Transverse colon (tissue), 4 donors: ENCODE measurements at regions not wholly inside any gene's neighbourhood (a gene's known extent, or its start where the extent isn't known, plus 50 kb on each side); places are given as distances from the start of the nearest gene placed in this dataset.
"Not testable (repeated sequence)": the region's sequence is repeated elsewhere in the genome, so short reads cannot be mapped to it uniquely, and the experiment has no call there.

ENCODE experiments used
- DNase-seq: peaks from one replicate; pipeline ENCODE4 v3.0.0-alpha.2; 2019
- H3K27ac ChIP-seq, 4 donors: fragments of 200-600 bp; sonication (generic); 2 replicates each; pipeline ENCODE4 v1.5.1; 2016 to 2018; ENCODE audit warnings: inconsistent platforms in 4 of 4
- H3K27me3 ChIP-seq: fragments of 200-600 bp; sonication (generic); 2 replicates; pipeline ENCODE4 v1.5.1; 2017; ENCODE audit warnings: inconsistent platforms
- H3K36me3 ChIP-seq, 4 donors: fragments of 200-600 bp; sonication (generic); 2 replicates each; pipeline ENCODE4 v1.5.1; 2017 to 2019; ENCODE audit warnings: inconsistent platforms in 4 of 4
- H3K4me1 ChIP-seq, 4 donors: fragments of 200-600 bp; sonication (generic); 2 replicates each; pipeline ENCODE4 v1.5.1; 2017 to 2020; ENCODE audit warnings: inconsistent platforms in 4 of 4
- H3K4me3 ChIP-seq, 4 donors: fragments of 200-600 bp; sonication (generic); 1 replicate in 1 of 4; 2 replicates in 3 of 4; pipeline versions ENCODE4 v1.5.1 to v1.6.1; 2017 to 2019; ENCODE audit warnings: inconsistent platforms in 4 of 4
- H3K9me3 ChIP-seq, 2 donors: fragments of 200-600 bp; sonication (generic); 2 replicates each; pipeline ENCODE4 v1.5.1; 2017 to 2019; ENCODE audit warnings: inconsistent platforms in 2 of 2
- EP300 ChIP-seq: sonication (generic); formaldehyde crosslinking; IDR thresholded peaks from one replicate; pipeline ENCODE4 v1.6.1; 2017; ENCODE audit warnings: antibody characterized with exemption, low read depth
- POLR2A ChIP-seq: fragments of 450-650 bp; IDR thresholded peaks from one replicate; pipeline ENCODE4 v1.6.1; 2016; ENCODE audit warnings: antibody characterized with exemption, mild to moderate bottlenecking, moderate library complexity
- POLR2AphosphoS5 ChIP-seq, 3 donors: sonication (generic); formaldehyde crosslinking; IDR thresholded peaks; one replicate each; pipeline ENCODE4 v1.6.1; 2016; ENCODE audit warnings: antibody characterized with exemption in 3 of 3
- WGBS, 2 donors: methylation state at CpG; one replicate each; pipeline ENCODE4 v1.1.5; 2018; ENCODE audit warnings: low coverage in 1 of 2; 5-methylcytosine and 5-hydroxymethylcytosine counted together
- in situ Hi-C, 4 donors: fragments of 200-750 bp; cut with MboI; loops; one replicate each; pipeline versions ENCODE4 v1.15.0 to v1.15.1; 2017; ENCODE audit warnings: low sequenced_read_pairs in 3 of 4, low pct_ligation_motif_present in 1 of 4, low pct_unique_long_range_greater_than_20kb in 1 of 4
- intact Hi-C: fragments of 100-400 bp; cut with DNase I; formaldehyde crosslinking; loops from one replicate; pipeline ENCODE4 v1.15.1; 2023; ENCODE audit warnings: low total_unique reads
- TF ChIP-seq, protein P1 (sequence below), 5 experiments: fragments of 200-600 bp in 3 of 5; fragments of 450-650 bp in 2 of 5; sonication (generic) in 3 of 5; IDR thresholded peaks; 1 replicate in 2 of 5; 2 replicates in 3 of 5; pipeline ENCODE4 v1.5.1; 2016 to 2017; ENCODE audit warnings: antibody characterized with exemption in 5 of 5, inconsistent platforms in 3 of 5, mild to moderate bottlenecking in 2 of 5, moderate library complexity in 1 of 5

DNA sequence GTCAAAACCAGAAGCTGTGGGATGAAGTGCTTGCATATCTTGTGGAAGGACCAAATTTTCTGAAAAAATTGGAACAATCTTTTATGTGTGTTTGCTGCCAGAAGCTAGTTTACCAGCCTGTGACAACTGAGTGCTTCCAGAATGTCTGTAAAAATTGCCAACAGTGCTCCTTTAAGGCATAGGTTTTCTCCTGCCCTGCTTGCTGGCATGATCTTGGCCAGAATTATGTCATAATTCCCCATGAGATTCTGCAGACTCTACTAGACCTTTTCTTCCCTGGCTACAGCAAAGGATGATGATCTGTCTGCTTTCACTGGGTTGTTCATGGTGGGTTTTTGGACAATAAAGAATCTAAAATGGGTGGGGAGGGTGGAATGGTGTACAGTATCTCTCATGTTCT lies 196.3 kb upstream of the ZCCHC13 start:
- in situ Hi-C loops, result no loop called here
- H3K36me3 ChIP-seq, result no peaks in the 10 kb centered on the region
- intact Hi-C loops, result no loop called here
- H3K27me3 ChIP-seq, result no peaks in the 10 kb centered on the region
- H3K27ac ChIP-seq, result no peak overlapping the region
- no peaks in the 10 kb centered on the region for H3K4me1 ChIP-seq
- H3K9me3 ChIP-seq, result no peaks in the 10 kb centered on the region
- no peak for DNase-seq
- H3K4me3 ChIP-seq, result no peak overlapping the region
- TF ChIP-seq POLR2A, result no peak
- TF ChIP-seq, protein P1, sequence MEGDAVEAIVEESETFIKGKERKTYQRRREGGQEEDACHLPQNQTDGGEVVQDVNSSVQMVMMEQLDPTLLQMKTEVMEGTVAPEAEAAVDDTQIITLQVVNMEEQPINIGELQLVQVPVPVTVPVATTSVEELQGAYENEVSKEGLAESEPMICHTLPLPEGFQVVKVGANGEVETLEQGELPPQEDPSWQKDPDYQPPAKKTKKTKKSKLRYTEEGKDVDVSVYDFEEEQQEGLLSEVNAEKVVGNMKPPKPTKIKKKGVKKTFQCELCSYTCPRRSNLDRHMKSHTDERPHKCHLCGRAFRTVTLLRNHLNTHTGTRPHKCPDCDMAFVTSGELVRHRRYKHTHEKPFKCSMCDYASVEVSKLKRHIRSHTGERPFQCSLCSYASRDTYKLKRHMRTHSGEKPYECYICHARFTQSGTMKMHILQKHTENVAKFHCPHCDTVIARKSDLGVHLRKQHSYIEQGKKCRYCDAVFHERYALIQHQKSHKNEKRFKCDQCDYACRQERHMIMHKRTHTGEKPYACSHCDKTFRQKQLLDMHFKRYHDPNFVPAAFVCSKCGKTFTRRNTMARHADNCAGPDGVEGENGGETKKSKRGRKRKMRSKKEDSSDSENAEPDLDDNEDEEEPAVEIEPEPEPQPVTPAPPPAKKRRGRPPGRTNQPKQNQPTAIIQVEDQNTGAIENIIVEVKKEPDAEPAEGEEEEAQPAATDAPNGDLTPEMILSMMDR (IDR thresholded peaks at IDR 0.05), result no peak
- TF ChIP-seq POLR2AphosphoS5 (IDR thresholded peaks at IDR 0.05), result peak in 2 of 3 donors; percentile 28 to 54
- no peak for TF ChIP-seq EP300

DNA sequence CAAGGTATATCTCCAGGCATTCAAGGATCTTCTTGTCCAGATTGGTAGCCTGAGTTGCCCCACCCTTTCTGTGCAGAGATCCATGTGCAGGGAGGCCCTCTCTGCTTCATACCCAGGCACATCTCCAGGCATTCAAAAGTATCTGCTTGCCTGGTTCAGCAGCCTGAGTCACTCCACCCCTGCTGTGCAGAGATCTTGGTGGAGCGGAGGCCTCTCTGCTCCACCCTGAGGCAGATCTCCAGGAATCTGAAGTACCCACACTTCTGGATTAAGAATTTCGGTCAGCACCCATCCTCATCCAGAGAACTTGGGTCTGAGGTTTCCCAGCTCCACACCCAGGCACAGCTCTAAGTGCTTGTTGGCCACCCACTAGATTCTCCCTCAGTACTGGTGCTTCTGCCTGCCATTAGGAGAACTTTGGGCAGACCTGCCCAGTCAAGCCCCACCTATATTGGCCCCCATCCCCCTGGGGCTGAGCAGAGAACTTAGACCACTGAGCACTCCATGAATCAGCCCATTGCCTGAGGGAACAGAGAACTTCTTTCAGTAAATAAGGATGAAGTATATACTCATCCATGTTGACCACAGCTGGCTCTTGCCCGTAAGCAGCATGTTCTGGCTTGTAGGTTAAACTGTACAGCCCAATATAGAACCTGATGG lies 199.5 kb upstream of the ZCCHC13 start:
- intact Hi-C loops (loop anchor here (5.0 kb wide), 1 partner anchor 578 kb away; no protein-coding TSS in a partner anchor), in situ Hi-C loops (no loop called here)
- Histone ChIP-seq H3K4me1 (no peaks in the 10 kb centered on the region), H3K9me3 (no peaks in the 10 kb centered on the region), H3K36me3 (no peaks in the 10 kb centered on the region), H3K4me3 (no peak overlapping the region), H3K27ac (no peak overlapping the region), H3K27me3 (no peaks in the 10 kb centered on the region)
- TF ChIP-seq EP300 (no peak), POLR2A (no peak), POLR2AphosphoS5 (IDR thresholded peaks at IDR 0.05) (no peak)
- TF ChIP-seq, protein P1 (IDR thresholded peaks at IDR 0.05), result no peak
- no peak for DNase-seq
- WGBS, 2 donors, result 91% methylated on average over 3 of the region's 3 CpGs; no CpG with 5 or more reads in 1 of the 2 donors

DNA sequence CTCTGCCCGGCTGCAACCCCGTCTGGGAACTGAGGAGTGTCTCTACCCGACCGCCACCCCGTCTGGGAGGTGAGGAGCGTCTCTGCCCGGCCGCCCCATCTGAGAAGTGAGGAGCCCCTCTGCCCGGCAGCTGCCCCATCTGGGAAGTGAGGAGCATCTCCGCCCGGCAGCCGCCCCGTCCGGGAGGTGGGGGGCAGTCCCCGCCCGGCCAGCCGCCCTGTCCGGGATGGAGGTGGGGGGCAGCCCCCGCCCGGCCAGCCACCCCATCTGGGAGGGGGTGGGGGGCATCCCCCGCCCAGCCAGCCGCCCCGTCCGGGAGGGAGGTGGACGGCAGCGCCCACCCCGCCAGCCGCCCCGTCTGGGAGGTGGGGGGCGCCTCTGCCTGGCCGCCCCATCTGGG lies 205.6 kb upstream of the ZCCHC13 start:
- in situ Hi-C loops, H3K27me3 ChIP-seq, H3K27ac ChIP-seq, H3K4me1 ChIP-seq, intact Hi-C loops, H3K36me3 ChIP-seq, DNase-seq, H3K4me3 ChIP-seq, H3K9me3 ChIP-seq: not testable (repeated sequence)
- WGBS, 2 donors, result 86% methylated on average over 8 of the region's 31 CpGs; no CpG with 5 or more reads in 1 of the 2 donors

DNA sequence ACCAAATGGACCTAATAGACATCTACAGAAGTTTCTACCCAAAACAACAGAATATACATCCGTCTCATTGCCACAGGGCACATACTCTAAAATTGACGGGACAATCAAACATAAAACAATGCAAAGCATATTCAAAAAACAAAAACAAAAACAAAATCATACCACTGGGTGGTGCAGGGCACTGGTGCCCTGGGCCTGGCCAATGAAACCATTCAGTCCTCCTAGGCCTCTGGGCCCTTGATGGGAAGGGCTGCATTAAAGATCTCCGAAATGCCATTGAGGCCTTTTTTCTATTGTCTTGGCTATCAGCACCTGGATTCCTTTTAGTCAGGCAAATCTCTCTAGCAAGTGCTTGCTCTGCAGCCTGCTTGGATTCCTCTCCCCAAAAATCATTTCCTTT lies 213.9 kb upstream of the ZCCHC13 start:
- 59% methylated on average over 3 of the region's 3 CpGs; no CpG with 5 or more reads in 1 of the 2 donors for WGBS, 2 donors
- H3K9me3 ChIP-seq, result no peaks in the 10 kb centered on the region
- TF ChIP-seq EP300, result no peak
- TF ChIP-seq, protein P1 (IDR thresholded peaks at IDR 0.05), result no peak
- TF ChIP-seq POLR2A, result no peak
- no peak for TF ChIP-seq POLR2AphosphoS5 (IDR thresholded peaks at IDR 0.05)
- no peak for DNase-seq
- no peak overlapping the region for H3K27ac ChIP-seq
- no peaks in the 10 kb centered on the region for H3K4me1 ChIP-seq
- intact Hi-C loops (no loop called here), in situ Hi-C loops (no loop called here)
- H3K4me3 ChIP-seq, result no peak overlapping the region
- H3K36me3 ChIP-seq, result no peaks in the 10 kb centered on the region
- no peaks in the 10 kb centered on the region for H3K27me3 ChIP-seq

- Histone ChIP-seq H3K27me3 (no peaks in the 10 kb centered on the region), H3K36me3 (no peaks in the 10 kb centered on the region), H3K4me1 (no peaks in the 10 kb centered on the region), H3K9me3 (no peaks in the 10 kb centered on the region), H3K27ac (no peak overlapping the region), H3K4me3 (no peak overlapping the region)
- TF ChIP-seq EP300 (no peak), POLR2AphosphoS5 (IDR thresholded peaks at IDR 0.05) (no peak), POLR2A (no peak)
- TF ChIP-seq, protein P1 (IDR thresholded peaks at IDR 0.05), result no peak
- in situ Hi-C loops, result no loop called here
- no CpG with 5 or more reads among the region's 1 CpG for WGBS, 2 donors
- intact Hi-C loops, result no loop called here
- DNase-seq, result no peak
These were observed 218.2 kb upstream of the ZCCHC13 start for GRCh38 chrX:74085642-74086236.
